ENCODE measurements at regions not wholly inside any gene's neighbourhood (a gene's known extent, or its start where the extent isn't known, plus 50 kb on each side); places are given as distances from the start of the nearest gene placed in this dataset.

- Mint-ChIP-seq H3K36me3 (ENCODE audit: insufficient read depth) (no peaks in the 10 kb centered on the region), H3K4me1 (ENCODE audit: low read depth) (no peaks in the 10 kb centered on the region), H3K27me3 (peaks cover 21% of the 10 kb centered on the region)
Observed at GRCh38 chr12:131418121-131418520, 292.8 kb upstream of the SFSWAP start.

GRCh38 chr12:131418884-131419283, 292.0 kb upstream of the SFSWAP start:
- H3K27ac Mint-ChIP-seq, result no peak overlapping the region
- peaks cover 24% of the 10 kb centered on the region for H3K27me3 Mint-ChIP-seq
- peaks cover 7% of the 10 kb centered on the region for H3K9me3 Mint-ChIP-seq (ENCODE audit: low read depth)
- TF ChIP-seq, protein P1, sequence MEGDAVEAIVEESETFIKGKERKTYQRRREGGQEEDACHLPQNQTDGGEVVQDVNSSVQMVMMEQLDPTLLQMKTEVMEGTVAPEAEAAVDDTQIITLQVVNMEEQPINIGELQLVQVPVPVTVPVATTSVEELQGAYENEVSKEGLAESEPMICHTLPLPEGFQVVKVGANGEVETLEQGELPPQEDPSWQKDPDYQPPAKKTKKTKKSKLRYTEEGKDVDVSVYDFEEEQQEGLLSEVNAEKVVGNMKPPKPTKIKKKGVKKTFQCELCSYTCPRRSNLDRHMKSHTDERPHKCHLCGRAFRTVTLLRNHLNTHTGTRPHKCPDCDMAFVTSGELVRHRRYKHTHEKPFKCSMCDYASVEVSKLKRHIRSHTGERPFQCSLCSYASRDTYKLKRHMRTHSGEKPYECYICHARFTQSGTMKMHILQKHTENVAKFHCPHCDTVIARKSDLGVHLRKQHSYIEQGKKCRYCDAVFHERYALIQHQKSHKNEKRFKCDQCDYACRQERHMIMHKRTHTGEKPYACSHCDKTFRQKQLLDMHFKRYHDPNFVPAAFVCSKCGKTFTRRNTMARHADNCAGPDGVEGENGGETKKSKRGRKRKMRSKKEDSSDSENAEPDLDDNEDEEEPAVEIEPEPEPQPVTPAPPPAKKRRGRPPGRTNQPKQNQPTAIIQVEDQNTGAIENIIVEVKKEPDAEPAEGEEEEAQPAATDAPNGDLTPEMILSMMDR (IDR thresholded peaks at IDR 0.05; ENCODE audit: unreplicated experiment), result no peak
- no peak for DNase-seq (ENCODE audit: low spot score, unreplicated experiment)
- no peak overlapping the region for H3K4me3 Mint-ChIP-seq (ENCODE audit: low read depth)
- no peaks in the 10 kb centered on the region for H3K36me3 Mint-ChIP-seq (ENCODE audit: insufficient read depth)
- H3K4me1 Mint-ChIP-seq (ENCODE audit: low read depth), result no peaks in the 10 kb centered on the region

More at GRCh38 chr12:131418121-131418520, 292.8 kb upstream of the SFSWAP start:
- peaks cover 5% of the 10 kb centered on the region for H3K9me3 Mint-ChIP-seq (ENCODE audit: low read depth)
- no peak overlapping the region for H3K27ac Mint-ChIP-seq
- no peak overlapping the region for H3K4me3 Mint-ChIP-seq (ENCODE audit: low read depth)
- DNase-seq (ENCODE audit: low spot score, unreplicated experiment), result no peak
- TF ChIP-seq, protein P1 (IDR thresholded peaks at IDR 0.05; ENCODE audit: unreplicated experiment), result no peak

- Mint-ChIP-seq H3K9me3 (ENCODE audit: low read depth) (peaks cover 17% of the 10 kb centered on the region), H3K36me3 (ENCODE audit: insufficient read depth) (no peaks in the 10 kb centered on the region), H3K27me3 (peaks cover 25% of the 10 kb centered on the region), H3K27ac (no peak overlapping the region), H3K4me3 (ENCODE audit: low read depth) (no peak overlapping the region), H3K4me1 (ENCODE audit: low read depth) (no peaks in the 10 kb centered on the region)
- no peak for DNase-seq (ENCODE audit: low spot score, unreplicated experiment)
- TF ChIP-seq, protein P1 (IDR thresholded peaks at IDR 0.05; ENCODE audit: unreplicated experiment), result no peak
Observed at GRCh38 chr12:131420867-131421447, 289.9 kb upstream of the SFSWAP start.

GRCh38 chr12:131421509-131422186, 289.2 kb upstream of the SFSWAP start:
- no peak overlapping the region for H3K27ac Mint-ChIP-seq
- H3K9me3 Mint-ChIP-seq (ENCODE audit: low read depth), result peaks cover 17% of the 10 kb centered on the region
- peaks cover 31% of the 10 kb centered on the region for H3K27me3 Mint-ChIP-seq
- TF ChIP-seq, protein P1 (IDR thresholded peaks at IDR 0.05; ENCODE audit: unreplicated experiment), result no peak
- DNase-seq (ENCODE audit: low spot score, unreplicated experiment), result no peak
- H3K4me3 Mint-ChIP-seq (ENCODE audit: low read depth), result no peak overlapping the region
- H3K36me3 Mint-ChIP-seq (ENCODE audit: insufficient read depth), result no peaks in the 10 kb centered on the region
- no peaks in the 10 kb centered on the region for H3K4me1 Mint-ChIP-seq (ENCODE audit: low read depth)

GRCh38 chr12:131422187-131422520, 288.7 kb upstream of the SFSWAP start:
- no peak for DNase-seq (ENCODE audit: low spot score, unreplicated experiment)
- H3K9me3 Mint-ChIP-seq (ENCODE audit: low read depth), result peaks cover 17% of the 10 kb centered on the region
- TF ChIP-seq, protein P1 (IDR thresholded peaks at IDR 0.05; ENCODE audit: unreplicated experiment), result no peak
- H3K4me3 Mint-ChIP-seq (ENCODE audit: low read depth), result no peak overlapping the region
- H3K36me3 Mint-ChIP-seq (ENCODE audit: insufficient read depth), result no peaks in the 10 kb centered on the region
- H3K27ac Mint-ChIP-seq, result no peak overlapping the region
- peaks cover 36% of the 10 kb centered on the region for H3K27me3 Mint-ChIP-seq
- no peaks in the 10 kb centered on the region for H3K4me1 Mint-ChIP-seq (ENCODE audit: low read depth)
